Gastrocnemius medialis (tissue), 4 donors: ENCODE measurements at regions not wholly inside any gene's neighbourhood (a gene's known extent, or its start where the extent isn't known, plus 50 kb on each side); places are given as distances from the start of the nearest gene placed in this dataset.
"Not testable (repeated sequence)": the region's sequence is repeated elsewhere in the genome, so short reads cannot be mapped to it uniquely, and the experiment has no call there.

Experiments
- POLR2A ChIP-seq, 2 donors: fragments of 450-650 bp; IDR thresholded peaks; one replicate each; pipeline ENCODE4 v1.6.1; 2017; ENCODE audit warnings: antibody characterized with exemption in 2 of 2, mild to moderate bottlenecking in 2 of 2, moderate library complexity in 2 of 2
- TF ChIP-seq, protein P1 (sequence below), 5 experiments: fragments of 450-650 bp in 3 of 5; fragments of 200-600 bp in 2 of 5; sonication (generic) in 2 of 5; IDR thresholded peaks in 4 of 5; conservative IDR thresholded peaks in 1 of 5; 1 replicate in 4 of 5; 2 replicates in 1 of 5; pipeline ENCODE4 v1.5.1; 2016 to 2019; ENCODE audit warnings: antibody characterized with exemption in 5 of 5, mild to moderate bottlenecking in 3 of 5, moderate library complexity in 3 of 5

DNA sequence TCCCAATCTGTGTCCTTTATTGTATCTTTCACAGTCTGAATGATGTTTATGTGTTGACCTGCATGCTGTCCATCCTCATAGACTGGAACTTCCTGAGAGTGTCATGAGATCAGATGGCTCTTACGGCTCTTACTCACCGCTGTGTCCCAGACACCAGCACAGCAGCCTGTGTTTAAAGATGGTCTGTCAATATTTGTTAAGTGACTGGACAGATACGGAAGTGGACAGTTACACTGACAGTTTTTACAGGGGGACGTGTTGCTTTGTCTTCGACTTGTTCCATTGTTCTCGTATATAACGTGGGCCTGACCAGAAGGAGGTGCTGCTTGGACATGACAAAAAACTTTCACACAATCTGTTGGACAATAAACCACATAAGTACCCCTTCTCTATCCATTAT, 342.6 kb downstream of the PREX1 start:
- TF ChIP-seq POLR2A (IDR thresholded peaks at IDR 0.05), result not testable (repeated sequence)
- TF ChIP-seq, protein P1, sequence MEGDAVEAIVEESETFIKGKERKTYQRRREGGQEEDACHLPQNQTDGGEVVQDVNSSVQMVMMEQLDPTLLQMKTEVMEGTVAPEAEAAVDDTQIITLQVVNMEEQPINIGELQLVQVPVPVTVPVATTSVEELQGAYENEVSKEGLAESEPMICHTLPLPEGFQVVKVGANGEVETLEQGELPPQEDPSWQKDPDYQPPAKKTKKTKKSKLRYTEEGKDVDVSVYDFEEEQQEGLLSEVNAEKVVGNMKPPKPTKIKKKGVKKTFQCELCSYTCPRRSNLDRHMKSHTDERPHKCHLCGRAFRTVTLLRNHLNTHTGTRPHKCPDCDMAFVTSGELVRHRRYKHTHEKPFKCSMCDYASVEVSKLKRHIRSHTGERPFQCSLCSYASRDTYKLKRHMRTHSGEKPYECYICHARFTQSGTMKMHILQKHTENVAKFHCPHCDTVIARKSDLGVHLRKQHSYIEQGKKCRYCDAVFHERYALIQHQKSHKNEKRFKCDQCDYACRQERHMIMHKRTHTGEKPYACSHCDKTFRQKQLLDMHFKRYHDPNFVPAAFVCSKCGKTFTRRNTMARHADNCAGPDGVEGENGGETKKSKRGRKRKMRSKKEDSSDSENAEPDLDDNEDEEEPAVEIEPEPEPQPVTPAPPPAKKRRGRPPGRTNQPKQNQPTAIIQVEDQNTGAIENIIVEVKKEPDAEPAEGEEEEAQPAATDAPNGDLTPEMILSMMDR (IDR thresholded peaks at IDR 0.05 in 4 of 5, conservative IDR thresholded peaks at IDR 0.05 in 1 of 5), result not testable (repeated sequence)
